ENCODE measurements at regions not wholly inside any gene's neighbourhood (a gene's known extent, or its start where the extent isn't known, plus 50 kb on each side); places are given as distances from the start of the nearest gene placed in this dataset.

DNA sequence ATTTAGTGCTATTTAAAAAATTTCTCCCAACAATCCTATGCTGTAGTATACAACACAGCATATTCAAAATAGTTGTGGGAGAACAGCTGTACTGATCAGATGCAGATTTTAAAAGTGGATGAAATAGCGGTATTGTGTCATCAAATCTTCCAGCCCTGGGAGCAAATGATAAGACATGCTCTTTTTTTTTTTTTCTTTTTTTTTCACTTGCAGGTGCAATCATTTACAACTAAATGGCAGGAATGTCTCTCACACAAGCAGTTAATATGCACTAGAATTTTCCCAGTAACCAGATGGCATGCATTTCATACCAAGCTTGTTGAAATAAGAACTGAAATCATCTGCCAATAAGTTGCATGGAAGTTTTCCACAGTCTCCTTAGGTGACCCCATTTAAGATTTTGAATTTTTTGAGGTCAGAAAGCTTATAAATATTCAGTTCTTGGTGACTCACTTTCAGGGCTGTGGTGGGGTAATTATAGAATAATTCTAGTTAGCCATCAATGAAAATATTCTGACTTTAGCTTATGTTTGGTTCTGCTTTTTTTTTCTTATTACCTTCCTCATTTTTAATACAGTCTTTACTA, 623.9 kb upstream of the NR5A2 start:
- TF ChIP-seq, protein P1, sequence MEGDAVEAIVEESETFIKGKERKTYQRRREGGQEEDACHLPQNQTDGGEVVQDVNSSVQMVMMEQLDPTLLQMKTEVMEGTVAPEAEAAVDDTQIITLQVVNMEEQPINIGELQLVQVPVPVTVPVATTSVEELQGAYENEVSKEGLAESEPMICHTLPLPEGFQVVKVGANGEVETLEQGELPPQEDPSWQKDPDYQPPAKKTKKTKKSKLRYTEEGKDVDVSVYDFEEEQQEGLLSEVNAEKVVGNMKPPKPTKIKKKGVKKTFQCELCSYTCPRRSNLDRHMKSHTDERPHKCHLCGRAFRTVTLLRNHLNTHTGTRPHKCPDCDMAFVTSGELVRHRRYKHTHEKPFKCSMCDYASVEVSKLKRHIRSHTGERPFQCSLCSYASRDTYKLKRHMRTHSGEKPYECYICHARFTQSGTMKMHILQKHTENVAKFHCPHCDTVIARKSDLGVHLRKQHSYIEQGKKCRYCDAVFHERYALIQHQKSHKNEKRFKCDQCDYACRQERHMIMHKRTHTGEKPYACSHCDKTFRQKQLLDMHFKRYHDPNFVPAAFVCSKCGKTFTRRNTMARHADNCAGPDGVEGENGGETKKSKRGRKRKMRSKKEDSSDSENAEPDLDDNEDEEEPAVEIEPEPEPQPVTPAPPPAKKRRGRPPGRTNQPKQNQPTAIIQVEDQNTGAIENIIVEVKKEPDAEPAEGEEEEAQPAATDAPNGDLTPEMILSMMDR (conservative IDR thresholded peaks at IDR 0.05; ENCODE audit: low read depth, low read length) = no peak
- TF ChIP-seq EZH2 (IDR thresholded peaks at IDR 0.05; ENCODE audit: borderline replicate concordance, low read depth, low read length, poor library complexity, severe bottlenecking) = no peak

All from A673 (cell line).